HG02884 (cell line): ENCODE measurements at regions not wholly inside any gene's neighbourhood (a gene's known extent, or its start where the extent isn't known, plus 50 kb on each side); places are given as distances from the start of the nearest gene placed in this dataset.
"Not testable (repeated sequence)": the region's sequence is repeated elsewhere in the genome, so short reads cannot be mapped to it uniquely, and the experiment has no call there.

Experiments
- ATAC-seq: cut with Tn5 transposase; IDR thresholded peaks from one replicate; pipeline ENCODE4 v1.9.1; 2021; ENCODE audit warnings: mild to moderate bottlenecking, moderate library complexity; ENCODE audit not compliant: unreplicated experiment

DNA sequence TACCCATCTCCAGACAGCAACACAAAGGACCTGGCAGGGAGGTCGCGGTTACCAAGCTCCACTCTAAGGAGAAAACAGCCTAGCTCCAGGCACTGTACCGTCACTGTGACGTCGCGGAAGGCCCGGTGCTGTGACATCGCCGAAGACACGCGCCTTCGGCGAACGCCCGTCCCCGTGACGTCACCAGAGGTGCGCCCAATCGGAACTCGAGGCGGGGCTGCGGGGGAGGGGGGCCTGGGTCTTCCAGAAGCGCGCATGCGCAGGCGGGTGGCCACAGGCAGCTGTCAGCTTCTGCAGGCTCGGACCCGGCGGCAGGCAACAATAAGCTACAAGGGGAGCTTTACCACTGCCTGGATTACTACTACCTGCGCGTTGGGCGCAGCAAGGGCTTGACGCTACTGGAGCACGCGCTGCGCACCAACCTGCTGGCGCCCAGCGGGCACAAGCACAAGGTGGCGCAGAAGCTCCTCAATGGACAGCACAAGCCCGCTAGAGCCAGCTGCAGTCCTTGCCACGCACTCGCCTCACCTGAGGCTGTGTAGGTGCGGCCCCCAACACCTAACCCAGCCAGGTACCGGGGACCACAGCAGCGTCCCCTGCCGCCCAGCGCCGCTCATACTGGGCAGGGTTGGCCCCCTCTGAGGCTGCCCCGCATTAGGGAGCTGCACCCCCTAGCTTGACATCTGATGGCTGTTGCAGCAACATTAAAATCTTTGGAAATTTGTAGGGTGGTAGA is 208.4 kb downstream of the TPST1 start:
- ATAC-seq: peak; percentile 50

DNA sequence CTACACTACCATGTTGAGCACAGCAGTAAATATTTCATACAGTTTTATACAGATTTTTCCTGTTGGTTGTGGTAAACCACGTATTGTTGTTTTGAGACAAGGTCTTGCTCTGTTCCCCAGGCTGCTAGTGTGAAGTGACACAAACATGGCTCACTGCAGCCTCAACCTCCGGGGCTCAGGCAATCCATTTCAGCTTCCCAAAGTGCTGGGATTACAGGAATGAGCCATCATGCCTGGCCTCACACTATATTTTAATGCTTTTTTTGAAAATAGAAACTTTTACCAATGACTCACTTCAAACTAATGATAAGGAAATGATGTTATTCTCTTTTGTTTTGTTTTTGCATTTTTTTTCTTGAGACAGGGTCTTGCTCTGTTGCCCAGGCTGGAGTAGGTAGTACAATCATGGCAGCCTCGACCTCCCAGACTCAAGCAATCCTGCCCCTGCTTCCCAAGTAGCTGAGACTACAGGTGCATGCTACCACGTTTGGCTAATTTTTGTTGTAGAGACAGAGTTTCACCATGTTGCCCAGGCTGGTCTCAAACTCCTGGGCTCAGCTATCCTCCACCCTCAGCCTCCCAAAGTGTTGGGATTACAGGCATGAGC is 210.6 kb downstream of the TPST1 start:
- ATAC-seq: no peak

DNA sequence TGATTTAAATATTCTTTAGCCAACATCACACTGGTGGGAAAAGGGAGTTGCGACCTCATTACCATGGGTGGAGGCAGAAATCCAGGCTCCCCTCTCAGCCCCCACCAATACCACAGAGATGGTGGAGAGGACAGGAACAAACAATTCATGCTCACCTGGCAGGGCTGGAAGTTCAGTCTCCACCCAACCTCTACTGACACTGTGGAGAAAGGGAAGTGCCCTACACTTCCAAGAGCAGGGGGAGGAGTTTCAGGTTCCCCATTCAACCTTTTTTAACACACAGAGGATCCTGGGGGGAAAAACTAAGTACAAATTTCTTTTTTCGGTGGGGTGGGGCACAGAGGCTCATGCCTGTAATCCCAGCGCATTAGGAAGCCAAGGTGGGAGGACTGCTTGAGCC is 210.1 kb upstream of the KCTD7 start:
- ATAC-seq: no peak

DNA sequence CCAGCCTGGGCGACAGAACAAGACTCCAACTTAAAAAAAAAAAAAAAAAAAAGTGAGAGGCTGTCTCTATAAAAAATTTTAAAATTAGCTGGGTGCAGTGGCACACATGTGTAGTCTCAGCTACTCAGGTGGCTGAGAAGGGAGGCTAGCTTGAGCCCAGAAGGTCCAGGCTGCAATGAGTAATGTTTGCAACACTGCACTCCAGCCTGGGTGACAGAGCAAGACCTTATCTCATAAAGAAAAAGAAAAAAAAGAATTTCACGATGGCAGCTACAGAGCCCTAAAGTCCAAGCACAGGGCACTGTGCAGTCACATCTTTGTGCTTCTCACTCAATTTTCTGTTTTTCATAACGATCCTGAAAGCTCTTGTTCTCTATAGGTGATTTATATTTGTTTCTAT is 209.5 kb upstream of the KCTD7 start:
- no peak for ATAC-seq

DNA sequence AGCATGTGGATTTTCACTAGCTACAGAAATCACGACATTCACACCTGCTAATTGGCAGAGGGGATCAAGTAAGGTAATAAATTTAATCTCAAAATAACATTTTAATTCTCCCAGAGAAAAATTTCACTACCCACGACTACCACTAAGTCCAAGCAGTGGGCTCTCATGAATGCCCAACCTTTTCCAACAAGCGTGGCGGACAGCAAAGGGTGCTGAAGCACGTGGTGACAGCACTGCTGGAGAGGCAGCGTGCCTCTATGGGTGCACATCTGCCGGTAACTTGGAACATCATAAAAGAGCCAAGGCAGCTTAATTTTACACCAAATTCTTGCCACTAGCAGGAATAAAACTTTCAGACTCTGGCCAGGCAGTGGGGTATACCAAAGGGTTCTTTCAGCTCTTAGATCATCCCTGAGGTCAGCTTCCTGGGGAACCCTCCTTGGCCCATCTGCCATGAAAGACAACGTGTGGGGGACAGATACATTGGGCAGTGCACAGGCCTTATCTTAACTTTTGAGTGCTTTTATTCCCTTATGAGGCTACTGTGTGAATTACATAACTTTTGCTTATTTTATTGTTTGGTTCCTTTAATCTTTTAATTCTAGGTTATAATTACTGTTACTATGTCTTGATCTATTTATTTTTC is 206.7 kb upstream of the KCTD7 start:
- ATAC-seq: no peak

DNA sequence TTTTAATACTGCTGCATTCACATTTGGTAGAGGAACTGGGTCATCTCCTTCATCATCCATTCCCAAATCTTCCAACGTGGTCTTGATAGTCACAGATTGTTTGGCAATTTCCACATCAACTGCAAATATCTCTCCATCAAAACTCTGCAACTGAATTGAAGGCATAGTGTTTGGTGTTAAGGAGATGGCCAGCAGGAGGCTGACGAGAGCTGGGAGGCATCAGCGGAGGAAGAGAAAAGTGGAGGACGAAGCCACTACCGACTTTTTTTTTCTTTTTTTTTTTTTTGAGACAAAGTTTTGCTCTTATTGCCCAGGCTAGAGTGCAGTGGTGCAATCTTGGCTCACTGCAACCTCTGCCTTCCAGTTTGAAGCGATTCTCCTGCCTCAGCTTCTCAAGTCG is 205.0 kb upstream of the KCTD7 start:
- no peak for ATAC-seq

DNA sequence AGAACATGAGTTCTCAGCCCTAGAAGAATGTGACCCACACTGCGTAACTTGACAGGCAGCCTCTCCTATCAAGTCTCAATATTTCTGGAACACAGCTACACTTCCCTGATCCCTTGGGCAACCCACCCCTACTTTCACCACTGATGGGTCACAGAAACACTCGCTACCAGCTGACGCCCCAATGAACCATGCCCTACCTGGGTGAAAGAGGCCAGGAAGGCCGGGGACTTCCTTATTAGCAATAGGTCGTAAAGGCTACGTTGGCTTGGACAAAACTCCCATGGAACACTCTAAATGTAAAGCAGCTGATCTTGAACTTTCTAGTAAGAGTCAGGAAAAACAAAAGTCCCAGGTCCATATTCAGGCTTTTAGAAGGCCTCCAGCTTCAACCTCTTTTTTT is 202.3 kb upstream of the KCTD7 start:
- no peak for ATAC-seq

DNA sequence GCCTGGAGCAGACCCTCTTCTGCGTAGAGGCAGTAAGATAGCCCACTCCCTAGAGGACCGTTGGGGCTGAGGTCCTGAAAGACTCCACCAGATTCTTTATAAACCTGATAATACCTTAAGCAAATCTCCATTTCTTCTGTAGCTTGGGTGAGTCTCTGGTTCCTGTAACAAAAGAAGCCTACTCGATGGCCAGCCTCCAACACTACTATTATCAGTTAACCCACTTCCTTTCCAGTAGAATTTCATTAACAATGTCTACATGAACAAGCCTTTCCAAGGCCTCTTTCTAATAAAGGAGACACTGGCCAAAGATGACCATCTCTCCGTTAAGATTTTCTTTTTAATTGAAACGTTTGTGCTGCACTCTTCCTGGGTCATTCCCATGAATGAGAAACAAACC is 201.7 kb upstream of the KCTD7 start:
- no peak for ATAC-seq

DNA sequence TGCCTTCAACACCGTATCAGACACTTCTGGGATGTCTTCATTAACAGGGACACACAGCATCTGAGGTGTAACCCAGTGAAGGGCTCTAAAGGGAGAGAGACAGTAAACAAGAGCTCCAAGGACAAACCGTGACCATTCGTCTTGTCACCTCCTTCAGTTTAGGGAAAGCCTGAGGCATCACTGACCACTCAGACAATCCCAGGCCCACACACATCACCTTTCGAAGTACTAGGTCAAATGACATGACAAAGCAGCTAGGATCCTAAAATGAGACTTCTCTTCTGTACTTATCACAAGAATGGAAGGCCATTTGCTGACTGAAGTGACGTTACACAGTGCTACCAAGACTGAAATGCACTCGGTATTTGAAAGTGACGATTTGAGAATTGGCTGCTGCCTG is 200.7 kb upstream of the KCTD7 start:
- ATAC-seq: no peak

DNA sequence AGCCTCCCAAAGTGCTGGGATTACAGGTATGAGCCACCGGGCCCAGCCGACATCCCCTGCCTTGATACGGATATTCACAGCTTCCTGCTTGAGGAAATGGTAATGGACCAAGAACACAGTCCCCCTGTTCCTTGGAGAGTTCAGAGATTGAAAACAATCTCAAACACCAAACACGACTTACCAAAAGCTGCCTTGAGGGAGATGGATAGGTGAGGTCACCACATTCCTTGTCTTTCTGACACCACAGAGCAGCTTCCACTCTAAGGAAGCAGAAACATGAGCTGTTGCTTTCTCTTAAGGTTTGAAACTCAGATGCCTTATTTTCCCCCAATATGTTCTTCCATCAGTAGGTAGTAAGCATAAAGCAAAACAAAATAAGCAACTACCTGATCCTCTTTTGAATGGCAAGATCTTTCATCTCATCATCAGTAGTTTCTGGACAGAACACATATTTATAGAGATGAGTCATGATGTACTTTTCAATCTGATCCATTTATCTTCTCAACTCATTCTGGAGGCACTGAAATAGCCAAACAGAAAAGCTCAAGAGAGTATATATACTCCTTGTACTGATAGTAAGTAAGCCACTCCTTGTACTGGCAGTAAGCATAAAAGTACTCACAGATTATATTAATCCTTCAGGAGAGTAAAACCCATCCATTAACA is 199.1 kb upstream of the KCTD7 start:
- ATAC-seq: no peak

DNA sequence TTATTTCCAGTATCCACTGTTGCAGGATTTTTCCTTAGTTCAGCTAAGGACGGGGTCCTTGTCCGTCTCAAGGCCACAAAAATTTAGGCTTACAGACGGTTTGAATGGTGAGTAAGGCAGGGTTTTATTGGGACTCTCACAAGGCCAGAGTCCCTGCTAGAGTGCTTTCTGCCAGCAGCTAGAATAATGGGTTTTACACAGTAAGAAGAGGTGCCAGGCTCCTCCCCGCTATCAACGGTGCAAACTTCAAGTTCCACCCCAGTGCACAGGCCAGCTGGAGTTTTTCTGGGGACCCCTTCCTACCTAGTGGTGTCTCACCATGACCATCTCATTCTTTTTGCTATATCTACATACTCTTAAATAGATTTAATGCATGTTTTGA is 198.5 kb upstream of the KCTD7 start:
- ATAC-seq: no peak

DNA sequence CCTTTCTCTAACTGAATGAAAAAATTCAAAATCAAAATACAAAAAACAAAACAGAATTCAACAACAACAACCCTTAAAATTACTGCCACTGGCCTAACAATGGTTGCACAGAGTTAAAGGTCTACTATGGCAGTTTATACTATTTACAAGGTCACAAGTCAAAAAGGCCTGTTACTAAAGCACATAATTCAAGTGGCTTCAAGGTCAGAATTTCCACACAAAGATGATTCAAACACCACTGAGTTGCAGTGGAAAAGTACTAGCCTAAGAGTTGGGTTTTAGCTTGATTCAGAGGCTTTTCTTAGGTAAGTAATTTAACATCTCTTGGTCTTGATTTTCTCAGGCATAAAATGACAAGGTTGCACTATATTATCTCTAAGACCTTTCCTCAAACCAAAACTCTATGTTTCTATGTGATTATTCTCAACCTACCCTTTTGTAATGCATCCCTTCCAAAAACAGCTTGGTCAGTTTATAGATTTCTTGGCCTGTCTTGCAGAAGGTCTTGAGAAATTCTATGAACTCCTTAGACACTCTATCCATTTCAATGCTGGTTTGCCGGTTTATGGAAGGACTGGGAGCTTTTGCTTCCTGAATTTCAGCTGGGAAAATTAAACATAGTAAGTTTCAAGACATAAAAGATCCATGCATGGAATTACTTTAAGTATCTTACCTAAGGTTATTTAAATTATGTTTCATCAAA is 189.8 kb upstream of the KCTD7 start:
- ATAC-seq: not testable (repeated sequence)

DNA sequence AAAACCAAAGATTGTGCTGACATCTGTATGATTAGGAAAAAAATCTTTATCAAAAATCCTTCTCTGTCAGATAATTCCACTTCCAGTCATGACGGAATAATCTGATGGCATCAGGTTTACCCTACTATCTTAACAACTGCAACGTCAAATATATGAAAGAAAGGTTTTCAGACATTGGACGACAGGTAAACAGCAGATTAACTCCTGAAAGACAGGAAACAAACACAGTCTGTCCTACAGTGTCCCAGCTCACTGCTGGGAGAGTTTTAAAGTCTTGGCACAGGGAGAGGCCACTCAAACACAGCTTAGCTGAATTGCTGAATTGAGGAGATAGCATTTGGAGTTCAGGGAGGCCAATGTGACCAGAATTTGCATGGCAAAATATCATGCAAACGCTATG is 186.3 kb upstream of the KCTD7 start:
- no peak for ATAC-seq

DNA sequence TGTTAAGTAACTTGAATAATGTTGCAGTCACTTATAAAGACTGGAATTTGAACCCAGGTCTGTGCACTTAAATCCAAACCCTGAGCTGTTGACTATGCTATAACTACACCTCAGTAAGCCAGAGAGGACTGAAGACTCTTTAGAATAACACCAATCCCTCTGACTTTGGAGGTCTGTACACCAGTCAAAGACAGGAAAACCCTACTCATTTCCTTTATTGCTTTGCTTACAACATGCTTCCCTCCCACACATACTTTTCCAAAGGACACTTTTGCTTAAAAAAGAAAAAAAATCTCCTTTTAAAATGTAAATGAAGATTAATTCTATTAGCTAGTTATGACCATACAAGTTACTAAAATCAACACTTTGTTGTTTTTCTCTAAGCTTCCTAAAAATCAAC is 184.7 kb upstream of the KCTD7 start:
- ATAC-seq: no peak

DNA sequence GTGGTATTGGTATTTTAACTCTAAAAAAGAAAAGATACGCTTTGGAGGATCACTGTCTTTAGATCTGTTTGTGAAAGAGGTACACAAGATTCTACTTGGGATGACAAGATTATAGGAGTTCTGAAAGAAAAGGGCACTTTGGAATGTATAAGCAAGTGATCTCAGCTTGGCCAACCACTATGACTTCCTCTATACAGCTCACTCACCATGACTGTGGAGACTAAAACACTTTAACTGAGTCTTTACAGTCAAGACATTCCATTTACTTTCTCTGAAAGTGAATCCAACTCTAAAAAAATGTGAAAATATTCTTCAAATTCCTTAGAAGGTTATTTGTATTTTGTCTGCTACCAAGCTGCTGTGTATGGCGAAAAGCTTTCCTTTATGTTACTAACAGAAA is 181.7 kb upstream of the KCTD7 start:
- ATAC-seq: not testable (repeated sequence)

DNA sequence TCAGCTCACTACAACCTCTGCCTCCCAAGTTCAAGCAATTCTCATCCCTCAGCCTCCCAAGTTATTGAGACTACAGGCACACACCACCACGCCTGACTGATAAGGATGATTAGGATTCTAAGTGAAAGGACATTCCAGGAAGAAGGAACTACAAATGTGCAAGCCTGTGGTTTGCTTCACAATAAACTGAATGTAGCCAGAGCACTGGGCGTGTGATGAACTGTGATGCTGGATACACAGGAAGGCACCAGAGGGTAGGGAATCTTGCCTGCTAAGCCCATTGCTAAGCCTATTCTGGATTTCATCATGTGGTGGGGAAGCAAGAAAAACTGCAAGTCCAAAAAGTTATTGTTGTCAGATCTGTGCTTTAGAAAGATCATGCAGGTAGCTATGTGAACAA is 177.9 kb upstream of the KCTD7 start:
- not testable (repeated sequence) for ATAC-seq

DNA sequence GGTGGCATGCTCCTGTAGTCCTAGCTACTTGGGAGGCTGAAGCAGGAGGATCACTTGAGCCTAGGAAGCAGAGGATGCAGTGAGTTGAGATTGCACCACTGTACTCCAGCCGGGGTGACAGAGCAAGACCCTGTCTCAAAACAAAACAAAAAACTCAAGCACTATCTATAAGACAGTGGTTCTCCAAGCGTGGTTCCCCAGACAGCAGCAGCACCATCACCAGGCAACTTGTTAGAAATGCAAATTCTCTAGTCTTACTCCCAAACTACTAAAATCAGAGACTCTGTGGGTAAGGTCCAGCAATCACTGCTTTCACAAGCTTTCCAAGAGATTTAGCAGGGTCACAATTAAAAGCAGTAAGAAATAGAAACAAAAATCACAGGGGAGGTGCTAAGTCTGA is 177.0 kb upstream of the KCTD7 start:
- peak; percentile 58 for ATAC-seq

DNA sequence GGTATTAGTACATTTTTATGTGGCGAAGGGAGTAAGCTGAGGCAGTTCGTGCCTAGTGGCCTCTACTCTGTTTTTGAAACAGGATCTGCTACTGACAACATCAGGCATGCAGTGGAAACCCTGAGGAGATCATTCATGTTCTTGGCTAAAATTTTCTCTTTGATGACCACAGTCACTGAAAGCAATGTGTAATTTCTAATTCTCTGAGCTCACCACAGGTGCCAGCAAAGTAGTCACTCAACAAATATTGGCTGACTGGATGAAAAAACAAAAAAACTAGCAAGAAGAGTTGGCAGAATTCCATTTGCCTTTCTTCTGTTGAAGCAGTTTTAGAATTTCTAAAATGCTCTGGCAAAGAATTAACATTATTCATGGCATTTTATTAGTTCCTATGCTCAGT is 176.5 kb upstream of the KCTD7 start:
- ATAC-seq: no peak

DNA sequence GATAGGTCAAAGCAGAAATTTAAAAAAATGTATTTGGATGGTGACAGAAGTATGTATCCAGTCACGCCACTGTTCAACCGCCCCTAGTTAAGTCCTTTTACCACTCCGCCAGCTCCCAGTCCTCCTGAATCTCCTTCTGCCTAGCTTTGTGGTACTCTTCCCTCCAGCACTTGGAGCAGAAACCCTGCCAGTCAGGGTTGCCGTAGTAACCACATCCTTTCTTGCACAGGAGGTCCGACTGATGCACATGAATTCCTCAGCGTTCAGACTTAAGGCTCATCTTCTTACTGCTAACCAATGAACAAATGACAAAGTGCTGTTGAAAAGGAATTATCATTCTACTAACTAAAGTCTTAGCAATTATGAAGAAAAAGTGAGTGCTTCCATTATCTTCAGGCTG is 175.3 kb upstream of the KCTD7 start:
- no peak for ATAC-seq

DNA sequence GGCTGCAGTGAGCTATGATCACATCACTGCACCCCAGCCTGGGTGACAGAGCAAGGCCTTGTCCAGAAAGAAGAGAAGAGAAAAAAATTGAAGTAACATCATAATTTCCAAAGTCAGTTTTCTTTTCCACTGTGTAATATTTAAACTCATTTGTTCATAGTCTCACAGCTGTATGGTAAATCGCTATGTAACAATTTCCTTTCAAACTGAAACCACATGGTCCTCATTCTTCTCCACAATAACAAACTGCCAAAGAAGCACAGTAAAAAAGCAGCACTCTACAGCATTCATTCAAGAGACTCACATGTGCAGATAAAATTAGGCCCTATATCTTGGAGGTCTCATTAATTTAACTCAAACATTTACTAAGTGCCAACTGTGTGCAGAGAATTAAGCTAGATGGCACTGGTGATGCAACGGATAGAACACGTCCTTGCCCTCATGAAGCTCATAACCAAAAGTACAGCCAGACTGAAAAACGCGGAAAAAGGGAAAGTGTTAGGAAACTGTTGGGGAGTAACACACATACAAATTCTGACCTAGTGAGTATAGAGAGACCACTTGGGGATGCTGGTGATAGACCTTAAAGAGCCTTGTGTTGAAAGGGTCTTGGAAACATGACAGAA is 174.0 kb upstream of the KCTD7 start:
- no peak for ATAC-seq

DNA sequence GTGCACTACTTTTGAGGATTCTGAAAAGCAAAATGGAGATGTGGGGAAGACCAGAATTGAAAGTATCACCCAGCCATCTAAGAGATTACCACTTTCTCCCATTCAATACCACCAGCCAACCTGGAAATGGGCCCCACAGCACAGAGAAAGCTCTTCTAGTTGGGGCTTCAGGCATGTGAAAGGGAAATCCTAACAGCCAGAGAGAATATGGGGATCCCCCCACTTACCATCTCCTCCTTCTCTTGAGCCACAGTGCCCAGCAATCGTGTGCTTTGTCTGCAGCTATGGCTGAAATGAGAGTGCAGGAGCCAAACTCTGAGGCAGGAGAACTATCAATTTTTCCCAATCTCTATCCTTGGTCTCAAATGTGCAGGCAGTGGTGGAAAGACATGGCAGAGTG is 173.2 kb upstream of the KCTD7 start:
- ATAC-seq: not testable (repeated sequence)
